H1 (cell line): ENCODE measurements at regions not wholly inside any gene's neighbourhood (a gene's known extent, or its start where the extent isn't known, plus 50 kb on each side); places are given as distances from the start of the nearest gene placed in this dataset.

Experiments used
- CTCF ChIA-PET: fragments of 300-600 bp; sonication (Branson Sonifier 250); formaldehyde crosslinking; loops from one replicate; lab custom pipeline; 2021; ENCODE audit not compliant: partially characterized antibody; lab: Charles Lee
- POLR2A ChIA-PET: fragments of 300-600 bp; sonication (Branson Sonifier 250); formaldehyde crosslinking; loops from one replicate; lab custom pipeline; 2021; ENCODE audit warnings: inconsistent platforms; ENCODE audit not compliant: partially characterized antibody; lab: Charles Lee
- DNase-seq, 2 experiments: peaks; one replicate each; pipeline versions ENCODE4 v3.0.0 to v3.0.0-alpha.2; 2010 to 2022; ENCODE audit warnings: low spot score in 2 of 2, low read depth in 1 of 2, mixed read lengths in 1 of 2
- FAIRE-seq: peaks from 2 replicates; lab custom pipeline; 2011; peaks lifted over from hg19 to GRCh38; lab: Jason Lieb, UNC
- H2AFZ ChIP-seq: 2 replicates; pipeline ENCODE4 v1.8.1; 2012; ENCODE audit warnings: low read length, inconsistent platforms
- H2AK5ac ChIP-seq: 2 replicates; pipeline ENCODE4 v1.6.1; 2013; ENCODE audit warnings: low read depth, low read length
- H2BK120ac ChIP-seq: replicated peaks from 2 replicates; pipeline ENCODE3; 2013; ENCODE audit warnings: low read depth, low read length, inconsistent platforms
- H2BK12ac ChIP-seq: 2 replicates; pipeline ENCODE4 v1.6.1; 2013; ENCODE audit warnings: low read depth, low read length
- H2BK15ac ChIP-seq: 2 replicates; pipeline ENCODE4 v1.6.1; 2013; ENCODE audit warnings: low read length
- H2BK20ac ChIP-seq: 2 replicates; pipeline ENCODE4 v1.6.1; 2013; ENCODE audit warnings: low read length
- H2BK5ac ChIP-seq: 2 replicates; pipeline ENCODE4 v1.6.1; 2013; ENCODE audit warnings: low read depth, low read length
- H3K14ac ChIP-seq: 2 replicates; pipeline ENCODE4 v1.6.1; 2013; ENCODE audit warnings: inconsistent platforms; ENCODE audit not compliant: insufficient read length
- H3K18ac ChIP-seq: 2 replicates; pipeline ENCODE4 v1.6.1; 2013; ENCODE audit warnings: low read length; ENCODE audit errors: extremely low read depth
- H3K23ac ChIP-seq: 2 replicates; pipeline ENCODE4 v1.6.1; 2013; ENCODE audit warnings: inconsistent platforms; ENCODE audit not compliant: insufficient read length
- H3K23me2 ChIP-seq: 2 replicates; pipeline ENCODE4 v1.6.1; 2013; ENCODE audit warnings: low read depth, low read length
- H3K27ac ChIP-seq: 2 replicates; pipeline ENCODE4 v1.6.1; 2011; ENCODE audit warnings: low read depth, low read length, inconsistent platforms
- H3K27me3 ChIP-seq, 4 experiments: replicated peaks in 1 of 4; 1 replicate in 1 of 4; 2 replicates in 3 of 4; pipeline versions ENCODE4 v1.6.1 to v1.8.1; 2011 to 2013; ENCODE audit warnings: low read length in 3 of 4, mild to moderate bottlenecking in 3 of 4, inconsistent platforms in 2 of 4, mixed read lengths in 2 of 4, moderate library complexity in 1 of 4; ENCODE audit not compliant: control insufficient read depth in 3 of 4, insufficient read depth in 3 of 4; ENCODE audit errors: extremely low read depth in 1 of 4
- H3K36me3 ChIP-seq, 4 experiments: 2 replicates each; pipeline versions ENCODE4 v1.6.1 to v1.8.1; 2011 to 2013; ENCODE audit warnings: mild to moderate bottlenecking in 4 of 4, low read length in 3 of 4, moderate library complexity in 2 of 4, control low read depth in 1 of 4, inconsistent platforms in 1 of 4; ENCODE audit not compliant: insufficient read depth in 4 of 4, control insufficient read depth in 2 of 4
- H3K4ac ChIP-seq: replicated peaks from 2 replicates; pipeline ENCODE3; 2013; ENCODE audit warnings: low read length, low read depth, mixed read lengths, inconsistent platforms; ENCODE audit not compliant: insufficient read length
- H3K4me1 ChIP-seq, 4 experiments: replicated peaks in 1 of 4; 1 replicate in 1 of 4; 2 replicates in 3 of 4; pipeline versions ENCODE4 v1.6.1 to v1.8.1; 2011 to 2013; ENCODE audit warnings: low read length in 3 of 4, inconsistent platforms in 2 of 4, mixed read lengths in 1 of 4; ENCODE audit not compliant: insufficient read depth in 4 of 4, control insufficient read depth in 3 of 4
- H3K4me2 ChIP-seq, 2 experiments: 2 replicates each; pipeline versions ENCODE4 v1.6.1 to v1.8.1; 2011 to 2013; ENCODE audit warnings: low read depth in 2 of 2, low read length in 2 of 2, control low read depth in 1 of 2, inconsistent platforms in 1 of 2, mild to moderate bottlenecking in 1 of 2; ENCODE audit not compliant: insufficient read depth in 1 of 2
- H3K4me3 ChIP-seq, 4 experiments: fragments of 200-600, 300-600 bp in 1 of 4; sonication (generic), shearing (Covaris generic), sonication (Bioruptor Twin) in 1 of 4; 2 replicates each; pipeline versions ENCODE4 v1.5.1 to v1.8.1; 2011 to 2016; ENCODE audit warnings: low read length in 4 of 4, low read depth in 3 of 4, control low read depth in 2 of 4, inconsistent platforms in 2 of 4, mild to moderate bottlenecking in 2 of 4, mixed read lengths in 1 of 4, moderate library complexity in 1 of 4; ENCODE audit not compliant: insufficient read depth in 2 of 4; ENCODE audit errors: extremely low read depth in 1 of 4
- H3K56ac ChIP-seq: replicated peaks from 2 replicates; pipeline ENCODE3; 2013; ENCODE audit warnings: low read depth, mild to moderate bottlenecking, mixed read lengths, low read length, inconsistent platforms; ENCODE audit not compliant: insufficient read length
- H3K79me1 ChIP-seq: 2 replicates; pipeline ENCODE4 v1.6.1; 2013; ENCODE audit warnings: low read depth, low read length, control low read depth
- H3K79me2 ChIP-seq, 2 experiments: 2 replicates each; pipeline versions ENCODE4 v1.6.1 to v1.8.1; 2012 to 2013; ENCODE audit warnings: low read length in 2 of 2, mild to moderate bottlenecking in 2 of 2, inconsistent platforms in 1 of 2; ENCODE audit not compliant: insufficient read depth in 2 of 2, control insufficient read depth in 1 of 2
- H3K9ac ChIP-seq, 4 experiments: replicated peaks in 1 of 4; 1 replicate in 1 of 4; 2 replicates in 3 of 4; pipeline versions ENCODE4 v1.6.1 to v1.8.1; 2011 to 2013; ENCODE audit warnings: low read depth in 3 of 4, low read length in 3 of 4, control low read depth in 2 of 4, mild to moderate bottlenecking in 2 of 4, moderate library complexity in 2 of 4, inconsistent platforms in 1 of 4; ENCODE audit errors: extremely low read depth in 1 of 4
- H3K9me3 ChIP-seq, 2 experiments: 2 replicates each; pipeline versions ENCODE4 v1.6.1 to v1.8.1; 2012 to 2013; ENCODE audit warnings: mild to moderate bottlenecking in 2 of 2, moderate library complexity in 2 of 2, control low read depth in 1 of 2, inconsistent platforms in 1 of 2, low read depth in 1 of 2, low read length in 1 of 2, mixed read lengths in 1 of 2; ENCODE audit not compliant: insufficient read depth in 2 of 2
- H4K20me1 ChIP-seq, 2 experiments: replicated peaks in 1 of 2; 2 replicates each; pipeline versions ENCODE3 to v1.8.1; 2011 to 2013; ENCODE audit warnings: inconsistent platforms in 2 of 2, low read length in 2 of 2, mild to moderate bottlenecking in 1 of 2; ENCODE audit not compliant: insufficient read depth in 2 of 2, control insufficient read depth in 1 of 2
- H4K5ac ChIP-seq: 2 replicates; pipeline ENCODE4 v1.6.1; 2013; ENCODE audit warnings: low read length, low read depth, mixed read lengths, inconsistent platforms; ENCODE audit not compliant: insufficient read length
- H4K8ac ChIP-seq: 2 replicates; pipeline ENCODE4 v1.8.0; 2013; ENCODE audit warnings: mild to moderate bottlenecking, moderate library complexity, low read length, inconsistent platforms; ENCODE audit not compliant: insufficient read depth; ENCODE audit errors: extremely low read depth
- H4K91ac ChIP-seq: replicated peaks from 2 replicates; pipeline ENCODE3; 2013; ENCODE audit warnings: low read length, mixed read lengths, inconsistent platforms; ENCODE audit not compliant: insufficient read length
- ATF3 ChIP-seq: IDR thresholded peaks from 2 replicates; pipeline ENCODE4 v1.6.1; 2011; ENCODE audit warnings: low read depth, mild to moderate bottlenecking, low read length; ENCODE audit not compliant: insufficient read depth
- CEBPB ChIP-seq: IDR thresholded peaks from 2 replicates; pipeline ENCODE4 v1.6.1; 2012; ENCODE audit warnings: low read depth, low read length
- CHD2 ChIP-seq: IDR thresholded peaks from 2 replicates; pipeline ENCODE4 v1.6.1; 2012; ENCODE audit warnings: low read length, improper control_type of control experiment
- GABPA ChIP-seq: IDR thresholded peaks from 2 replicates; pipeline ENCODE4 v1.6.1; 2011; ENCODE audit warnings: mild to moderate bottlenecking, low read length, moderate library complexity, borderline replicate concordance; ENCODE audit not compliant: insufficient read depth
- KDM5A ChIP-seq: fragments of 200-600 bp; IDR thresholded peaks from 2 replicates; pipeline ENCODE4 v1.7.1; 2012; ENCODE audit warnings: mild to moderate bottlenecking, low read length, inconsistent platforms, mixed read lengths
- POLR2A ChIP-seq, 2 experiments: IDR thresholded peaks; 1 replicate in 1 of 2; 2 replicates in 1 of 2; pipeline ENCODE4 v1.6.1; 2011; ENCODE audit warnings: low read depth in 2 of 2, low read length in 2 of 2, mild to moderate bottlenecking in 2 of 2; ENCODE audit errors: control extremely low read depth in 1 of 2
- RAD21 ChIP-seq, 2 experiments: IDR thresholded peaks in 1 of 2; conservative IDR thresholded peaks in 1 of 2; 2 replicates each; pipeline ENCODE4 v1.6.1; 2011; ENCODE audit warnings: low read depth in 2 of 2, low read length in 2 of 2, improper control_type of control experiment in 1 of 2, inconsistent platforms in 1 of 2, mild to moderate bottlenecking in 1 of 2, moderate library complexity in 1 of 2
- RBBP5 ChIP-seq: IDR thresholded peaks from 2 replicates; pipeline ENCODE4 v1.7.1; 2012; ENCODE audit warnings: low read depth, mild to moderate bottlenecking, inconsistent platforms, low read length, moderate library complexity, borderline replicate concordance
- RXRA ChIP-seq: IDR thresholded peaks from 2 replicates; pipeline ENCODE4 v1.6.1; 2011; ENCODE audit warnings: low read depth, mild to moderate bottlenecking, low read length, moderate library complexity; ENCODE audit not compliant: insufficient read depth
- SIRT6 ChIP-seq: IDR thresholded peaks from one replicate; pipeline ENCODE4 v1.7.1; 2012; ENCODE audit warnings: low read length, inconsistent platforms
- SP4 ChIP-seq: IDR thresholded peaks from 2 replicates; pipeline ENCODE4 v1.6.1; 2012; ENCODE audit warnings: low read length, inconsistent platforms
- WGBS, 2 experiments: shearing (Covaris generic) in 1 of 2; methylation state at CpG; one replicate each; pipeline versions ENCODE4 v1.1.6 to v1.1.7; 2013 to 2015; ENCODE audit warnings: low lambda C conversion rate in 2 of 2, mixed read lengths in 2 of 2, inconsistent platforms in 1 of 2, low coverage in 1 of 2, missing lambda C conversion rate in 1 of 2; ENCODE audit not compliant: insufficient replicate concordance in 2 of 2, insufficient coverage in 1 of 2, insufficient read length in 1 of 2; ENCODE audit errors: extremely low coverage in 1 of 2, missing lambda C conversion rate in 1 of 2; 5-methylcytosine and 5-hydroxymethylcytosine counted together

- Histone ChIP-seq H3K23ac (no peak overlapping the region), H4K91ac (no peak overlapping the region), H3K4me2 (no peak overlapping the region), H3K4ac (no peak overlapping the region), H2AK5ac (no peak overlapping the region), H3K14ac (no peak overlapping the region), H2BK12ac (no peak overlapping the region), H2BK5ac (no peak overlapping the region), H3K36me3 (no peaks in the 10 kb centered on the region), H3K4me3 (no peak overlapping the region), H3K79me1 (no peaks in the 10 kb centered on the region), H3K4me1 (no peaks in the 10 kb centered on the region), H3K18ac (no peak overlapping the region), H2BK20ac (no peak overlapping the region)
- 95% methylated on average over 2 of the region's 2 CpGs; no CpG with 5 or more reads in 1 of the 2 experiments for WGBS, 2 experiments
- CTCF ChIA-PET = interaction anchor here (1.0 kb wide), 1 partner anchor 12 kb away, joined by 3 read pairs; no protein-coding TSS in a partner anchor
- TF ChIP-seq RAD21 (IDR thresholded peaks at IDR 0.05 in 1 of 2, conservative IDR thresholded peaks at IDR 0.05 in 1 of 2; ENCODE audit: low read depth in 2 of 2, low read length in 2 of 2) (no peak), CEBPB (no peak), ATF3 (no peak), RBBP5 (no peak), RXRA (no peak), CHD2 (no peak), POLR2A (IDR thresholded peaks at IDR 0.05; ENCODE audit: control extremely low read depth in 1 of 2, low read depth in 2 of 2, low read length in 2 of 2) (no peak), GABPA (no peak), SP4 (no peak), KDM5A (no peak), SIRT6 (no peak)
- TF ChIP-seq, all 59 proteins: peak for 0
- Histone ChIP-seq H4K5ac (no peak overlapping the region), H4K8ac (no peak overlapping the region), H3K23me2 (no peaks in the 10 kb centered on the region), H3K79me2 (no peaks in the 10 kb centered on the region), H4K20me1 (no peaks in the 10 kb centered on the region), H2BK120ac (no peak overlapping the region), H3K27ac (no peak overlapping the region), H3K56ac (no peak overlapping the region), H2AFZ (no peak overlapping the region), H3K27me3 (no peaks in the 10 kb centered on the region), H3K9me3 (no peaks in the 10 kb centered on the region), H2BK15ac (no peak overlapping the region), H3K9ac (no peak overlapping the region)
- FAIRE-seq (no peak), DNase-seq (no peak)
- POLR2A ChIA-PET = no interaction called here
These were observed 160.8 kb upstream of the FAR2 start for GRCh38 chr12:28988325-28988704.
